ENCODE measurements at regions not wholly inside any gene's neighbourhood (a gene's known extent, or its start where the extent isn't known, plus 50 kb on each side); places are given as distances from the start of the nearest gene placed in this dataset.
"Not testable (repeated sequence)": the region's sequence is repeated elsewhere in the genome, so short reads cannot be mapped to it uniquely, and the experiment has no call there.

DNA sequence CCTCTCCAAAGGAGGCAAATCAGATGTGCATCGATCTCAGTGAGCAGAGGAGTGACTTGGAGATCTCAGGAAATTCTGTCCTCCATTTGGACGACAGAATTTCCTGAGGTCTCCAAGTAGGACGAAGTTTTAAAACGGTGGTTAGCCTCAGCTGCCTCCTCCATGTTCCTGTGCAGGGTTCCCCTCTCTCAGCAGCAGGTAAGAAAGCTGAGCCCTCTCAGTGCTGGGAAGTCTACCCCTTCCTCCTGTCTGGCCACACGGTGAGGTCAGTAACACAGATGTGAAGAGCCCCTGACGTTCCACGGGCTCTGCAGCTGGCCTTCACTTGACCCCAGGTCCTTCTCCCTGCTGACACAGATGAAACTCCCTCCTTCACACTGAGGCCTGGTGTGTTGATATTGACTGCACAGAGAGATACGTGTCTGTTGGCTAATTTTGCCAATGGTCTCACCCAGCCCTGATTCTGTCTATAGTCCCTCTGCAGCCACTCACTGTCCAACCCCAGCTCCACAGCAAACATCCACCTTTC is 607.4 kb upstream of the B3GAT1 start:
- Histone ChIP-seq H3K27me3 (ENCODE audit: insufficient read depth, low read length) (no peaks in the 10 kb centered on the region), H2AFZ (ENCODE audit: low read length) (no peak overlapping the region), H3K4me2 (ENCODE audit: insufficient read depth, low read length) (no peak overlapping the region), H3K36me3 (ENCODE audit: insufficient read depth, low read length) (no peaks in the 10 kb centered on the region), H3K4me3 (ENCODE audit: insufficient read depth, low read length) (no peak overlapping the region), H3K4me1 (ENCODE audit: insufficient read depth, low read length) (no peaks in the 10 kb centered on the region), H3K79me2 (ENCODE audit: insufficient read depth, low read length) (no peaks in the 10 kb centered on the region), H3K27ac (ENCODE audit: low read depth, low read length) (no peak overlapping the region), H4K20me1 (ENCODE audit: insufficient read depth, low read length) (no peaks in the 10 kb centered on the region), H3K9me3 (ENCODE audit: low read depth, low read length) (no peaks in the 10 kb centered on the region)
- TF ChIP-seq, protein P1, sequence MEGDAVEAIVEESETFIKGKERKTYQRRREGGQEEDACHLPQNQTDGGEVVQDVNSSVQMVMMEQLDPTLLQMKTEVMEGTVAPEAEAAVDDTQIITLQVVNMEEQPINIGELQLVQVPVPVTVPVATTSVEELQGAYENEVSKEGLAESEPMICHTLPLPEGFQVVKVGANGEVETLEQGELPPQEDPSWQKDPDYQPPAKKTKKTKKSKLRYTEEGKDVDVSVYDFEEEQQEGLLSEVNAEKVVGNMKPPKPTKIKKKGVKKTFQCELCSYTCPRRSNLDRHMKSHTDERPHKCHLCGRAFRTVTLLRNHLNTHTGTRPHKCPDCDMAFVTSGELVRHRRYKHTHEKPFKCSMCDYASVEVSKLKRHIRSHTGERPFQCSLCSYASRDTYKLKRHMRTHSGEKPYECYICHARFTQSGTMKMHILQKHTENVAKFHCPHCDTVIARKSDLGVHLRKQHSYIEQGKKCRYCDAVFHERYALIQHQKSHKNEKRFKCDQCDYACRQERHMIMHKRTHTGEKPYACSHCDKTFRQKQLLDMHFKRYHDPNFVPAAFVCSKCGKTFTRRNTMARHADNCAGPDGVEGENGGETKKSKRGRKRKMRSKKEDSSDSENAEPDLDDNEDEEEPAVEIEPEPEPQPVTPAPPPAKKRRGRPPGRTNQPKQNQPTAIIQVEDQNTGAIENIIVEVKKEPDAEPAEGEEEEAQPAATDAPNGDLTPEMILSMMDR (IDR thresholded peaks at IDR 0.05; ENCODE audit: extremely low read depth, low read depth, low read length), result no peak
- no peak for DNase-seq (ENCODE audit: insufficient read length, low spot score, missing footprints)

DNA sequence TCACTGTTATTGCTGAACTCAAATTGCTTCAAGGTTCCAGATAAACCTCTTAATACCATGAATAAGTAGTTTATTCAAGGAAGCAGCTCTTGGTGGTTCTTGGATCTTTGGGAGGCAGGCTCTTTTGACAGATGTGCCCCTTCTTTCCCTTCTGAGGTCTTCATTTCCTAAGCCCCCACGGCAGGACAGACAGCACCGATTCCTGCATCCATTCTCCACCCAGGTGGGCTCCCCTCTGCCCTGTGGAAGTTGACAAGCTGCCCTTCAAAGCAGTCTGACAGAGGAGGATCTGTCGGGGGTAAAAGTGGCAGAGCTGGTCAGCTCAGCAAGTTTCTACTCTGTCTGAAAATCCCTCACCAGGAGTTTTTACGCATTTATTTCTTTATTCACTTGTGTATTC is 605.3 kb upstream of the B3GAT1 start:
- H3K79me2 ChIP-seq (ENCODE audit: insufficient read depth, low read length), result no peaks in the 10 kb centered on the region
- no peaks in the 10 kb centered on the region for H3K4me1 ChIP-seq (ENCODE audit: insufficient read depth, low read length)

DNA sequence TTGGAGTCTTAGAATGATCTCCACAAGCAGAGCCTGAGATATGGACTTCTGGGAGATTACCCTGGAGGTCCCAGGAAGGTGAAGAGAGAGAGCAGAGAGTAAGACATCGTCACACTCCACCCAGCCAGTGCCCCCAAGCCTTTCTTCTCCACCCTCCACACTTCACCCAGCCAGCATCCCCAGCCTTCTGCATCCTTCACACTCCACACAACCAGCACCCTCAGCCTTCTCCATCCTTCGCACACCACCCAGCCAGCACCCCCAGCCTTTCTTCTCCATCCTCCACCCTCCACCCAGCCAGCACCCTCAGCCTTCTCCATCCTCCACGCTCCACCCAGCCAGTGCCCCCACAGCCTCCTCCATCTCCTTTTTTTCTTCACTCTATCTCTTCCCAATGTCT is 603.9 kb upstream of the B3GAT1 start:
- H3K79me2 ChIP-seq (ENCODE audit: insufficient read depth, low read length), result no peaks in the 10 kb centered on the region
- no peak overlapping the region for H2AFZ ChIP-seq (ENCODE audit: low read length)
- TF ChIP-seq, protein P1 (IDR thresholded peaks at IDR 0.05; ENCODE audit: extremely low read depth, low read depth, low read length), result no peak
- H3K4me2 ChIP-seq (ENCODE audit: insufficient read depth, low read length), result no peak overlapping the region
- H3K4me3 ChIP-seq (ENCODE audit: insufficient read depth, low read length), result no peak overlapping the region
- H3K4me1 ChIP-seq (ENCODE audit: insufficient read depth, low read length), result no peaks in the 10 kb centered on the region
- no peaks in the 10 kb centered on the region for H3K9me3 ChIP-seq (ENCODE audit: low read depth, low read length)
- DNase-seq (ENCODE audit: insufficient read length, low spot score, missing footprints), result no peak
- no peaks in the 10 kb centered on the region for H3K36me3 ChIP-seq (ENCODE audit: insufficient read depth, low read length)
- H3K27ac ChIP-seq (ENCODE audit: low read depth, low read length), result no peak overlapping the region
- H4K20me1 ChIP-seq (ENCODE audit: insufficient read depth, low read length), result no peaks in the 10 kb centered on the region
- H3K27me3 ChIP-seq (ENCODE audit: insufficient read depth, low read length), result no peaks in the 10 kb centered on the region

More for the DNA sequence above, 605.3 kb upstream of the B3GAT1 start:
- no peak overlapping the region for H2AFZ ChIP-seq (ENCODE audit: low read length)
- no peak for DNase-seq (ENCODE audit: insufficient read length, low spot score, missing footprints)
- no peak overlapping the region for H3K4me3 ChIP-seq (ENCODE audit: insufficient read depth, low read length)
- no peaks in the 10 kb centered on the region for H3K36me3 ChIP-seq (ENCODE audit: insufficient read depth, low read length)
- H3K27me3 ChIP-seq (ENCODE audit: insufficient read depth, low read length), result no peaks in the 10 kb centered on the region
- no peak overlapping the region for H3K4me2 ChIP-seq (ENCODE audit: insufficient read depth, low read length)
- no peak overlapping the region for H3K27ac ChIP-seq (ENCODE audit: low read depth, low read length)
- no peaks in the 10 kb centered on the region for H4K20me1 ChIP-seq (ENCODE audit: insufficient read depth, low read length)
- TF ChIP-seq, protein P1 (IDR thresholded peaks at IDR 0.05; ENCODE audit: extremely low read depth, low read depth, low read length), result no peak
- no peaks in the 10 kb centered on the region for H3K9me3 ChIP-seq (ENCODE audit: low read depth, low read length)

DNA sequence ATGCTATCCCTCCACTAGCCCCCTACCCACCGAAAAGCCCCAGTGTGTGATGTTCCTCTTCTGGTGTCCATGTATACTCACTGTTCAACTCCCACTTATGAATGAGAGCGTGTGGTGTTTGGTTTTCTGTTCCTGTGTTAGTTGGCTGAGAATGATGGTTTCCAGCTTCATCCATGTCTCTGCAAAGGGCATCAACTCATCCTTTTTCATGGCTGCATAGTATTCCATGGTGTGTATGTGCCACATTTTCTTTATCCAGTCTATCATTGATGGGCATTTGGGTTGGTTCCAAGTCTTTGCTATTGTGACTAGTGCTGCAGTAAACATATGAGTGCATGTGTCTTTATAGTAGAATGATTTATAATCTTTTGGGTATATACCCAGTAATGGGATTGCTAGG is 599.3 kb upstream of the B3GAT1 start:
- H3K4me1 ChIP-seq (ENCODE audit: insufficient read depth, low read length), result not testable (repeated sequence)

More for the DNA sequence above, 599.3 kb upstream of the B3GAT1 start:
- H4K20me1 ChIP-seq (ENCODE audit: insufficient read depth, low read length); H3K27ac ChIP-seq (ENCODE audit: low read depth, low read length); H3K4me2 ChIP-seq (ENCODE audit: insufficient read depth, low read length); H3K79me2 ChIP-seq (ENCODE audit: insufficient read depth, low read length); H2AFZ ChIP-seq (ENCODE audit: low read length); H3K4me3 ChIP-seq (ENCODE audit: insufficient read depth, low read length); DNase-seq (ENCODE audit: insufficient read length, low spot score, missing footprints); H3K9me3 ChIP-seq (ENCODE audit: low read depth, low read length); H3K27me3 ChIP-seq (ENCODE audit: insufficient read depth, low read length); H3K36me3 ChIP-seq (ENCODE audit: insufficient read depth, low read length): not testable (repeated sequence)

Measured in osteoblast (primary cell).